Mucosa of rectum (tissue), 2 donors: ENCODE measurements at regions not wholly inside any gene's neighbourhood (a gene's known extent, or its start where the extent isn't known, plus 50 kb on each side); places are given as distances from the start of the nearest gene placed in this dataset.

Experiments used
- H3K27ac ChIP-seq, 2 donors: one replicate each; pipeline ENCODE4 v1.7.0; 2013; ENCODE audit warnings: inconsistent platforms in 2 of 2, low read depth in 2 of 2, low read length in 2 of 2
- H3K27me3 ChIP-seq, 2 donors: one replicate each; pipeline ENCODE4 v1.7.0; 2013; ENCODE audit warnings: low read length in 2 of 2; ENCODE audit not compliant: control insufficient read depth in 2 of 2, insufficient read depth in 2 of 2
- H3K36me3 ChIP-seq, 2 donors: one replicate each; pipeline ENCODE4 v1.7.0; 2013; ENCODE audit warnings: low read length in 2 of 2; ENCODE audit not compliant: control insufficient read depth in 2 of 2, insufficient read depth in 2 of 2
- H3K4me1 ChIP-seq, 2 donors: one replicate each; pipeline ENCODE4 v1.7.0; 2013; ENCODE audit warnings: low read length in 2 of 2, mild to moderate bottlenecking in 1 of 2; ENCODE audit not compliant: control insufficient read depth in 2 of 2, insufficient read depth in 2 of 2
- H3K4me3 ChIP-seq, 2 donors: one replicate each; pipeline ENCODE4 v1.7.0; 2013; ENCODE audit warnings: low read length in 2 of 2
- H3K9ac ChIP-seq, 2 donors: one replicate each; pipeline ENCODE4 v1.7.0; 2013; ENCODE audit warnings: low read length in 2 of 2, low read depth in 1 of 2, mild to moderate bottlenecking in 1 of 2
- H3K9me3 ChIP-seq, 2 donors: one replicate each; pipeline ENCODE4 v1.7.0; 2013; ENCODE audit warnings: low read length in 2 of 2; ENCODE audit not compliant: control insufficient read depth in 2 of 2
- donor health status: healthy.
- donor health status: Normal muscosa, but diverticular disease.

DNA sequence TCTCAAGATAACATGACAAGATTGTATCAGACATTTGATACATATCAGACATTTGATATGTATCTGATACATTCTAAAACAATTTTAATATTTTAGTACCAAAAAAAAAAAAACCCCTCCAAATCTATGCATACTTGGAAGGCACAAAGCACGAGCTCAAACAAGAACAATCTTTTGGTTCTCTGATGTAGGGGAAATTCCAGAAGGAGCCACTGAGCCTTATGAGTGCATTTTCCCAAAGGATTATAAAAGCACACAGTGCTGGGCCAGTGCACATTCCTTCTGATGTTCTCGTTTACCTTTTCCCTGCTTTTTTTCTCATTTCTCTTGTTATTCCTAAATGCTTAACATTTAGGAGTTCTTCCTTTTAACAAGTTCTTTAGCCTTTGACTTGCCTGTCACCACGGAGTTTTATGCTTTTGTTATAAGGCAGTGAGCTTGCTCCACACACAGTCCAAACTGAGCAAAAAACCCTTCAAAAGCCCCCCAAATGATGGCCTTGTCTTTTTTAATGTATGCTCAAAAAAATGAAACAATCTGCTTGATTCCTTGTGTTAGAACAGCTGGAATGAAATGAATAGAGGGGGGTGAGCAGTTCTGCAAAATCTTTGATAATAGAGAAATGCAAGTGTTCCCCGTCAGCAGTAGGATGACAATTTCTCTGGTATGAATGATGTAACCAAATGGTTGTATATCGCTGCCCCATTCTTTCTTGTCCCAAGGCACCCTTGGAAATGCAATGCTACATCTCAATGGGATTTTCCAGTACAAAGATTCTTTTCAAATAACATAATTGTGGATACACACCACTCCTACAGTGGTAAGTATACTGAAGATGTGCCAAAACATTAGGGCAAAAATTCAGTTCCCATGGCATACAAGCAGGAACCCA lies 597.2 kb upstream of the ZEB2 start:
- Histone ChIP-seq H3K27ac (no peak overlapping the region), H3K36me3 (no peaks in the 10 kb centered on the region), H3K27me3 (no peaks in the 10 kb centered on the region), H3K9me3 (no peaks in the 10 kb centered on the region), H3K9ac (no peak overlapping the region), H3K4me1 (no peaks in the 10 kb centered on the region), H3K4me3 (no peak overlapping the region)

DNA sequence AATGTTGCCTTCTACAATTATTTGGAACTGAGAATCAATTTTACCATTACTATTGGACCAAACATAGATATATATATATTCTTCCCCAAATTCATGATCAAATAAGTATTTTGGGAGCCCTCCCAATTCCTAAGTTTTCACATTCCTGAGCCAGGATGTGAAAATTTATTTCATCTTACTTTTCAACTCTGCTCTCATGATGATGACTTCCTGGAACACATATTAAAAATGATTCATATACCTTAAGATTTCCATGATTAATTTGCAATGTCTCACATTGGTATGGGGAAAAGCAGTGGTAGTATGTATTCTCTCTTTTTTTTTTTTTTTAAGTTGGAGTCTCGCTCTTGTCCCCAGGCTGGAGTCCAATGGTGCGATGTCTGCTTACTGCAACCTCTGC lies 596.1 kb upstream of the ZEB2 start:
- Histone ChIP-seq H3K36me3 (no peaks in the 10 kb centered on the region), H3K9ac (no peak overlapping the region), H3K27ac (no peak overlapping the region), H3K27me3 (no peaks in the 10 kb centered on the region), H3K4me1 (no peaks in the 10 kb centered on the region), H3K9me3 (no peaks in the 10 kb centered on the region), H3K4me3 (no peak overlapping the region)

GRCh38 chr2:145114726-145115125 lies 594.8 kb upstream of the ZEB2 start:
- Histone ChIP-seq H3K36me3 (no peaks in the 10 kb centered on the region), H3K4me3 (no peak overlapping the region), H3K27ac (no peak overlapping the region), H3K9ac (no peak overlapping the region), H3K4me1 (no peaks in the 10 kb centered on the region), H3K27me3 (no peaks in the 10 kb centered on the region), H3K9me3 (no peaks in the 10 kb centered on the region)

- H3K4me1 ChIP-seq, result no peaks in the 10 kb centered on the region
- H3K9me3 ChIP-seq, result no peaks in the 10 kb centered on the region
- no peak overlapping the region for H3K27ac ChIP-seq
- no peak overlapping the region for H3K9ac ChIP-seq
- no peak overlapping the region for H3K4me3 ChIP-seq
- no peaks in the 10 kb centered on the region for H3K27me3 ChIP-seq
- no peaks in the 10 kb centered on the region for H3K36me3 ChIP-seq
These were observed 592.5 kb upstream of the ZEB2 start for GRCh38 chr2:145112467-145112866.

- H3K27ac ChIP-seq, result no peak overlapping the region
- no peaks in the 10 kb centered on the region for H3K9me3 ChIP-seq
- no peak overlapping the region for H3K9ac ChIP-seq
- no peaks in the 10 kb centered on the region for H3K36me3 ChIP-seq
- no peaks in the 10 kb centered on the region for H3K27me3 ChIP-seq
- H3K4me1 ChIP-seq, result no peaks in the 10 kb centered on the region
- H3K4me3 ChIP-seq, result no peak overlapping the region
These were observed 590.9 kb upstream of the ZEB2 start for GRCh38 chr2:145110668-145111356.

- Histone ChIP-seq H3K9me3 (no peaks in the 10 kb centered on the region), H3K27ac (no peak overlapping the region), H3K36me3 (no peaks in the 10 kb centered on the region)
These were observed 589.2 kb upstream of the ZEB2 start for GRCh38 chr2:145108959-145109710.

GRCh38 chr2:145108361-145108778 lies 588.5 kb upstream of the ZEB2 start:
- Histone ChIP-seq H3K9ac (no peak overlapping the region), H3K4me3 (no peak overlapping the region), H3K27ac (no peak overlapping the region), H3K36me3 (no peaks in the 10 kb centered on the region), H3K9me3 (no peaks in the 10 kb centered on the region), H3K4me1 (no peaks in the 10 kb centered on the region), H3K27me3 (no peaks in the 10 kb centered on the region)

More at GRCh38 chr2:145108959-145109710, 589.2 kb upstream of the ZEB2 start:
- H3K4me3 ChIP-seq, result no peak overlapping the region
- no peak overlapping the region for H3K9ac ChIP-seq
- H3K4me1 ChIP-seq, result no peaks in the 10 kb centered on the region
- no peaks in the 10 kb centered on the region for H3K27me3 ChIP-seq

DNA sequence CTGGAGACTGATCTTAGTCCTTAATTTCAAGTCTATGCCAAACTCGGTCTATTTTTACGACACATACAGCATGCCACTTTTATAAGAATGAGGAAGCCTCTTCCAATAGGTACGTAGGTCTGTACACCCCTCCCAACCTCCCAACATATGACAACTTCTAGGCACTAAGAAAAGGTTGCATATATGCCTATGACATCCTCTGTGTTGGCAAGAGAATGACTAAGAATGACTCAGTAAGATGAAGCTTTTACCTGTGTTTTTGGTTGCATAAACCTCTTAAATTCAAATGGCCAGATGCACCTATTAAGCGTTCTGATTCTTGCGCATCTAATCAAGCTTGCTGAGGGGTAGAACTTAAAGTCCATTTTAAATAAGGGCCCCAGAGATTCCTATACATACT lies 586.4 kb upstream of the ZEB2 start:
- Histone ChIP-seq H3K27ac (no peak overlapping the region), H3K4me3 (no peak overlapping the region), H3K9me3 (no peaks in the 10 kb centered on the region), H3K9ac (no peak overlapping the region), H3K27me3 (no peaks in the 10 kb centered on the region), H3K36me3 (no peaks in the 10 kb centered on the region), H3K4me1 (no peaks in the 10 kb centered on the region)

GRCh38 chr2:145102706-145103105 lies 582.8 kb upstream of the ZEB2 start:
- H3K27me3 ChIP-seq, result no peaks in the 10 kb centered on the region
- no peaks in the 10 kb centered on the region for H3K4me1 ChIP-seq
- H3K9me3 ChIP-seq, result no peaks in the 10 kb centered on the region
- no peak overlapping the region for H3K9ac ChIP-seq
- no peak overlapping the region for H3K27ac ChIP-seq
- no peaks in the 10 kb centered on the region for H3K36me3 ChIP-seq
- no peak overlapping the region for H3K4me3 ChIP-seq

GRCh38 chr2:145100301-145100700 lies 580.4 kb upstream of the ZEB2 start:
- Histone ChIP-seq H3K27ac (no peak overlapping the region), H3K4me3 (no peak overlapping the region), H3K9ac (no peak overlapping the region), H3K4me1 (no peaks in the 10 kb centered on the region), H3K36me3 (no peaks in the 10 kb centered on the region), H3K27me3 (no peaks in the 10 kb centered on the region), H3K9me3 (no peaks in the 10 kb centered on the region)
